Large intestine (tissue), 3 donors: ENCODE measurements at regions not wholly inside any gene's neighbourhood (a gene's known extent, or its start where the extent isn't known, plus 50 kb on each side); places are given as distances from the start of the nearest gene placed in this dataset.

Experiments used
- DNase-seq, 2 donors: peaks; one replicate each; pipeline versions ENCODE4 v3.0.0 to v3.0.0-alpha.2; 2013
- H3K27ac ChIP-seq: one replicate; pipeline ENCODE4 v1.5.1; 2013; ENCODE audit warnings: low read length
- H3K27me3 ChIP-seq: 2 replicates; pipeline ENCODE4 v1.6.1; 2013; ENCODE audit warnings: low read length; ENCODE audit not compliant: control insufficient read depth, insufficient read depth
- H3K36me3 ChIP-seq: 2 replicates; pipeline ENCODE4 v1.6.1; 2013; ENCODE audit warnings: low read length; ENCODE audit not compliant: control insufficient read depth, insufficient read depth
- H3K4me1 ChIP-seq: one replicate; pipeline ENCODE4 v1.6.1; 2013; ENCODE audit warnings: low read length; ENCODE audit not compliant: control insufficient read depth, insufficient read depth
- H3K4me3 ChIP-seq: one replicate; pipeline ENCODE4 v1.5.1; 2013; ENCODE audit warnings: low read length
- H3K9me3 ChIP-seq: one replicate; pipeline ENCODE4 v1.6.1; 2013; ENCODE audit warnings: mild to moderate bottlenecking, low read depth, low read length, moderate library complexity; ENCODE audit not compliant: control insufficient read depth
- WGBS: methylation state at CpG from one replicate; pipeline ENCODE4 v1.1.5; 2013; ENCODE audit warnings: low lambda C conversion rate; ENCODE audit not compliant: insufficient coverage; 5-methylcytosine and 5-hydroxymethylcytosine counted together

DNA sequence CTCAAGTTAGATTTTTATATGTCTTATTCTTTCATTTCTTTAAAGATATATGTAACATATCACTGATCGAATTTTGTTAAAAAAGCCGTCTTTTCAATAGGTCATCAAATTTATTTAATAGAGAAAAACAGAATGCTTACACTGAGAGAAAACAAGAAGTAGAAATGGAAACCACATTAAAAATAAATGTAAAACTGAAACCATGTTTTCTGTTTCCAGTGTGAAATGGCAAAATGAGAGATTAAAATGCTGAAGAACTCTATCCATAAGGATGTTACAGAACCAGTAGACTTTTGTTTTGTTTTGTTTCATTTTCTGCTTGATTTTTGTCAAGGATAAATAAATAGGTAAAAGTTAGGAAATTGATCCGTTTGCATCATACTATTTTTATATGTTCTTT, 210.1 kb downstream of the PRDM9 start:
- H3K27ac ChIP-seq: no peak overlapping the region
- H3K9me3 ChIP-seq: no peaks in the 10 kb centered on the region
- H3K27me3 ChIP-seq: no peaks in the 10 kb centered on the region
- H3K4me1 ChIP-seq: no peaks in the 10 kb centered on the region
- 90% methylated on average over 3 of the region's 3 CpGs for WGBS
- H3K4me3 ChIP-seq: no peak overlapping the region
- no peak for DNase-seq
- H3K36me3 ChIP-seq: no peaks in the 10 kb centered on the region

DNA sequence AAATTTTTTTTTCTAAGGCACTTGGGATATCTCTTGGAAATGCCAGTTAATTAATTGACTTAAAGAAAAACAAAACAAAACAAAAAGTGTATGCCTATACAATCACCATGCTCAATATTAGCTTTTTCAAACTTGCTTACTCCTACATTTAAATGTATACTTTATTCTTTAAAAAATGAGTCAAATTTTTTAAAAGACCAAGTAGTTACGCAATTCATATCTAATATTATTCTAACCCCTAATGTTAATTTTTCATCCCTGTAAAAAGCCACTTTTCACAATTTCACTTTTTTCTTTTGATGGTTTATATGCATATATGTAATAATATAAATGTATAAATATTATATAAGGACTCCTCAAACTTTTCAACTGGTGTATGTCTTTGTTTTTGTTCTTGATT, 211.2 kb downstream of the PRDM9 start:
- no peaks in the 10 kb centered on the region for H3K4me1 ChIP-seq
- H3K27me3 ChIP-seq: no peaks in the 10 kb centered on the region
- H3K4me3 ChIP-seq: no peak overlapping the region
- H3K36me3 ChIP-seq: no peaks in the 10 kb centered on the region
- WGBS: 80% methylated on average over 1 of the region's 1 CpG
- no peak for DNase-seq
- no peaks in the 10 kb centered on the region for H3K9me3 ChIP-seq
- H3K27ac ChIP-seq: no peak overlapping the region

DNA sequence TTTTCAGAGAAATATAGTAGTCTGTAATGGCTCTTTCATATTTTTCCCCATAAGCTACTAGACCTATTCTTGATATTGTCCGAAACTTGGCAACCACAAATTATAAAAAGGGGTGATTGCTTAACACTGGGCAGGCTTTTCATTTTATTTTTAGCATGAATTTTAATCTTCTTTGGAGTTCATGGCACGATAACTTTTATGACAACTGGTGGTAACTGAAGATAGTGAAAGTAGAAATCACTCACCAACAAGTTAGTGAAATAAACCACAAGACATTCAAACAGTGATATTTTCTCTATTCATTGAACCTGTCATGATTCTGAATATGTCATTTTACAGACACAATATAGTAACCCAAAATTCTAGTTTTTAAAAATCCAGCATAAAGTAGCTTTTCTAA, 213.9 kb downstream of the PRDM9 start:
- H3K27ac ChIP-seq: no peak overlapping the region
- WGBS: 80% methylated on average over 1 of the region's 2 CpGs
- no peaks in the 10 kb centered on the region for H3K4me1 ChIP-seq
- DNase-seq: no peak
- H3K36me3 ChIP-seq: no peaks in the 10 kb centered on the region
- H3K4me3 ChIP-seq: no peak overlapping the region
- H3K27me3 ChIP-seq: no peaks in the 10 kb centered on the region
- H3K9me3 ChIP-seq: no peaks in the 10 kb centered on the region

DNA sequence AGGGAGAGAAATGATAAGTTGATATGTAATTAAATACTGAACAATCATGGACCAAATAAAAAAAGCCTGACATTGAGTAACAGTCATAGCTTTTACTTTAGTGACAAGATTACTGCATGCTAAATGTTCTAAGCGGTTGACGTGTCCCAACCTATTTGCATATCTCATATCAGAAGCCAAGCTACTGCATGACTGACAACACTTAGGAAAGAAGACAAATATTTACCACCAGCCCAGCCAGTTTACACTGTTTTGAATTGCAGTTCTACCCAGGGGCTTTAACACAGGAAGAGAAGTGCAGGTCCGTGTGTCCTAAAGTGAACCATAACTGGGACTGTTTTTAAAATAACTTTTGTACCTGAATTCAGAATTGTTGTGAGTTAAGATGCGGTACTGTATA, 219.9 kb downstream of the PRDM9 start:
- no peaks in the 10 kb centered on the region for H3K27me3 ChIP-seq
- no peaks in the 10 kb centered on the region for H3K36me3 ChIP-seq
- no peaks in the 10 kb centered on the region for H3K9me3 ChIP-seq
- DNase-seq: no peak
- H3K27ac ChIP-seq: no peak overlapping the region
- WGBS: 70% methylated on average over 2 of the region's 4 CpGs
- no peaks in the 10 kb centered on the region for H3K4me1 ChIP-seq
- H3K4me3 ChIP-seq: no peak overlapping the region

DNA sequence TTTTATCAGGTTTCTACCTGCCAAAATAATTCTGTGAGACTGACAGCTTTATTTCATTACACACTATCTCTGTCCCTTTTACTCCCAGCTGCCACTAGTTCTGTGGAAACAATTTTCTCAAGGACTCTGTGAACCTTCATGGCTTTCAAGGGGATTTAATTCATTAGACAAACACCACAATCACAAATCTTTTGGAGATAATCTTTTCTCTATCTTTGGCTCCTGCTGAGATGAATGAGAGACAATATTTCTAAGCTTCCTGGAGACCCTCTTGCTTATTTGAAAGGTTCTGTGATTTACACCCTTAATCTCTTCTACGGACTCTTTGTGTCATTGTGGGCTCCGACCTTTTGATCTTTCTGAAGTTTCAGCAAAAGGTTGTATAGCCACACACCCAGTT, 222.6 kb downstream of the PRDM9 start:
- 29% methylated on average over 2 of the region's 2 CpGs for WGBS
- Histone ChIP-seq H3K9me3 (no peaks in the 10 kb centered on the region), H3K4me3 (no peak overlapping the region)

DNA sequence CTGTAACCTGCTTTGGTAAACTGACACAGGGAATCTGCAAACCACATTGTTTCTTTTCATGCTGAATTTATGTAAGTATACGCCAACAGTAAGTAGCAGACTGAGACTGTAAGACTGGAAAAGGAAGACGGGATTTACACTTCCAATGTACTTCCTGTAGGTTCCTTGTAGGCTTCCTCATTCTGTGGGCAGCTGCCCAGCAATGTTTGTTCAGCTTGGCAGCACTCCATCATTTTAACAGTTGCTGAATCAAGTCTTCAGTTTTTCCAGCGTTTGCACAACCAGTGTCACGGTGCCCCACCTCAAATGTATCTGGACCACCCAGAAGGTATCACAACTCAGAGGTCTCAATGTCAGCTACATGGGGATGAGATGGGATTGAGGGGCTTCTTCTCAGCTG, 232.6 kb downstream of the PRDM9 start:
- DNase-seq: no peak
- 83% methylated on average over 1 of the region's 4 CpGs for WGBS
- H3K4me1 ChIP-seq: no peaks in the 10 kb centered on the region
- H3K27ac ChIP-seq: no peak overlapping the region
- H3K4me3 ChIP-seq: no peak overlapping the region
- no peaks in the 10 kb centered on the region for H3K36me3 ChIP-seq
- H3K27me3 ChIP-seq: no peaks in the 10 kb centered on the region
- no peaks in the 10 kb centered on the region for H3K9me3 ChIP-seq

More for the DNA sequence above, 222.6 kb downstream of the PRDM9 start:
- Histone ChIP-seq H3K36me3 (no peaks in the 10 kb centered on the region), H3K4me1 (no peaks in the 10 kb centered on the region), H3K27ac (no peak overlapping the region), H3K27me3 (no peaks in the 10 kb centered on the region)
- DNase-seq: no peak

DNA sequence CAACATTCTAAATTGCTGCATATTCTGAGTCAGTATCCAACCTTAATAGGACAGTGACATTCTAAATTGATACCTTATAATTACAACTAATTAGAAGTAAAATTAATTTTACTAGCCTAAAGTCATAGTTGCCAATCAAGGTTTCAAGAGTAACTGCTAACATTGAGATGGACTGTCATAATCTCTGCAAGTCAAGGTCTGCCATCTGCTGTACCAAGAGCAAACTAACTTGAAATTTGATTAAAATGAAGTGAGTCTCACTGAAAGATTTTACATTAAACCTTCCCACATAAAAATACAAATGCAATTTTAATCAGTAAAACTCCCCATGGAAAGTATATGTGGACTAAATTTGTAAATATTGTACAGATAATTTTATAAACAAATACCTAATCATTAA, 235.3 kb downstream of the PRDM9 start:
- Histone ChIP-seq H3K27me3 (no peaks in the 10 kb centered on the region), H3K36me3 (no peaks in the 10 kb centered on the region), H3K27ac (no peak overlapping the region), H3K4me3 (no peak overlapping the region), H3K4me1 (no peaks in the 10 kb centered on the region), H3K9me3 (no peaks in the 10 kb centered on the region)
- DNase-seq: no peak

DNA sequence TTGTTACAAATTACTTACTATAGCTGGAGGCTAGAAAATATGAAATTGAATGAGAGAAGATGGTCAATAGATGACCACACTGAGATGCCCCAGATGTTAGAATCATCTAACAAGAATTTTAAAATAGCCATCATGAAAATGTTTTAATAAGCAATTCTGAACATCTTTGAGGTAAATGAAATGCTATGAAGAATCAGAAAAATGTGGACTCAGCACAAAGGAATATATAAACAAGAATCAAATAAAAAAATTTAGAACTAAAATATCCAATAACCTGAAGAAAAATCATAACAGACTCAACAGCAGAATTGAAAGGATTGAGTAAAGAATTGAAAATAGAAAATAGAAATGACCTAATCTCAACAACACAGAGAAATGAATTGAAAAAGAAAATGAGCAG, 248.5 kb downstream of the PRDM9 start:
- no peaks in the 10 kb centered on the region for H3K4me1 ChIP-seq
- no peak overlapping the region for H3K27ac ChIP-seq
- no peaks in the 10 kb centered on the region for H3K9me3 ChIP-seq
- no peak for DNase-seq
- no peak overlapping the region for H3K4me3 ChIP-seq
- H3K27me3 ChIP-seq: no peaks in the 10 kb centered on the region
- H3K36me3 ChIP-seq: no peaks in the 10 kb centered on the region

DNA sequence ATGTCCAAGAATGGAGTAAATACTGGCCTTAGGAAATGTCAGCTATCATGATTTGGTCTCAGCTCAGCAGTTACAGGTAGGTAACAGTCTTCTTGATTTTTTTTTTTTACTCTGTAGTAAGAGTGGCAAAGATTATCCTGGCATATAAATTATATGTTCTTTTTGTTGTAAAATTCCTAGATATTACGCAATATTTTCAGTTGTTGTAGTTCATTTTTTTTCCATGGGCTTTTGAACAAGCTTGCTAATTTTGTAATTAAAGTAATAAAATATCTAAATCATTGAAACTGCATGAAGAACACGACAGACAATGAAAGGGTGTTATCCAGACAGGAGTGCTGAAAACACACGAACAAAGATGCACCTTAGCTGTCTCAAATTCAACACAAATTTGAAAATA, 249.4 kb downstream of the PRDM9 start:
- Histone ChIP-seq H3K27me3 (no peaks in the 10 kb centered on the region), H3K27ac (no peak overlapping the region), H3K36me3 (no peaks in the 10 kb centered on the region), H3K4me3 (no peak overlapping the region), H3K4me1 (no peaks in the 10 kb centered on the region), H3K9me3 (no peaks in the 10 kb centered on the region)
- no peak for DNase-seq
- 91% methylated on average over 1 of the region's 3 CpGs for WGBS

DNA sequence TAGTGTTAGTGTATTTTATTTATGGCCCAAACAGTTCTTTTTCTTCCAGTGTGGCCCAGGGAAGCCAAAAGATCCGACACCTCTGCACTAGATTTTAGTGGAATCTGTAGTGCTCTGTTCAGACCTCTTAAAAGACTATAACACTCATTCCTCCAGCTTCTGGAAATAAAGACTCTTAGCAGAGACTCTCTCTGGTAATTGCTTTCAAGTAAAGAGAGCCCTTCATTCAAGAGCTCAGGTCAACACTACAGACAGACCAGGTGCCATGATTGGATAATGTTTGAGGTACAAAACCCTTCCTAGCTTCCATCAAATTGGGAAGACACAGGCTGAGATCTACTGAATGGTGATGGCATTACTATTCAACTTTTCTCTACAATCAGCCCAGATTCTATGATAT, 255.8 kb downstream of the PRDM9 start:
- H3K9me3 ChIP-seq: no peaks in the 10 kb centered on the region
- WGBS: no CpG with 5 or more reads among the region's 1 CpG

DNA sequence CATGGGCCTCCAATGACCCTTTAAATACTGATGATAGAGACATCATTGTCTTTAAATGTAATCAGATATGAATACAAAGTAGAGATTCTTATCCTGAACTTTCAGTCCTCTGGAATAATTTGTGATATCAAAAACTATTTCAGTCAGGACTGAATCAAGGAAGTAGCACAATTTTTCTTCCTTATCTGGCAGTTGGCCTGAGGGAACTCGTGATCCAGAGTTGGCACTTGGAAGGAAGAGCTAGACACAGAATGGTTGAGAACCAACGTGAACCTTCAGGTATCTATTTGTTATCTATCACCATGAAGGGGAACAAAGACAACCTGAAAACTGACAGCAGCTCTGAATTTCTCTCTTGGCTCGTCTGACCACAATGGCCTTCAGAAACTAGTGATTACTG, 269.3 kb downstream of the PRDM9 start:
- DNase-seq: no peak
- Histone ChIP-seq H3K36me3 (no peaks in the 10 kb centered on the region), H3K27me3 (no peaks in the 10 kb centered on the region), H3K27ac (no peak overlapping the region), H3K9me3 (no peaks in the 10 kb centered on the region), H3K4me1 (no peaks in the 10 kb centered on the region), H3K4me3 (no peak overlapping the region)
- WGBS: no CpG with 5 or more reads among the region's 3 CpGs

More for the DNA sequence above, 255.8 kb downstream of the PRDM9 start:
- no peak overlapping the region for H3K27ac ChIP-seq
- no peak overlapping the region for H3K4me3 ChIP-seq
- H3K36me3 ChIP-seq: no peaks in the 10 kb centered on the region
- DNase-seq: no peak
- H3K27me3 ChIP-seq: no peaks in the 10 kb centered on the region
- no peaks in the 10 kb centered on the region for H3K4me1 ChIP-seq
